HepG2 (cell line): ENCODE measurements at regions not wholly inside any gene's neighbourhood (a gene's known extent, or its start where the extent isn't known, plus 50 kb on each side); places are given as distances from the start of the nearest gene placed in this dataset.

Source experiments
- ATAC-seq: fragments of 200-7000 bp; cut with Tn5 transposase; 3 replicates; pipeline ENCODE4 v1.9.1; 2020; ENCODE audit warnings: mild to moderate bottlenecking, moderate library complexity
- BruUV-seq: library from RNA; stranded (reverse); fragments of 400-500 nt; replicated peaks from 2 replicates; lab custom pipeline; 2021; lab: Mats Ljungman, UMichigan
- CTCF ChIA-PET: fragments of 300-600 bp; formaldehyde crosslinking; extraction: SDS; loops from one replicate; lab custom pipeline; 2021; ENCODE audit warnings: low total read pairs, inconsistent platforms, low intra/inter-chr PET ratio; lab: Yijun Ruan, JAX
- POLR2A ChIA-PET: fragments of 350-600 bp; sonication (Branson Sonifier 250); formaldehyde crosslinking; loops from one replicate; lab custom pipeline; 2020; ENCODE audit warnings: antibody characterized with exemption, inconsistent platforms; lab: Yijun Ruan, JAX
- DNase-seq: peaks from one replicate; pipeline ENCODE4 v3.0.0-alpha.2; 2015; ENCODE audit warnings: low spot score
- FAIRE-seq: peaks from 3 replicates; lab custom pipeline; 2011; peaks lifted over from hg19 to GRCh38; lab: Jason Lieb, UNC
- H2AFZ ChIP-seq: one replicate; pipeline ENCODE4 v1.6.1; 2011; ENCODE audit warnings: low read length, inconsistent platforms
- H3K27ac ChIP-seq: fragments of 300-600 bp; 3 replicates; pipeline ENCODE4 v1.8.0; 2011; ENCODE audit warnings: mixed run types, mild to moderate bottlenecking, mixed read lengths, low read length, inconsistent platforms; ENCODE audit not compliant: insufficient read depth; ENCODE audit errors: extremely low read length
- H3K27me3 ChIP-seq, 2 experiments: fragments of 200-600 bp in 1 of 2; 2 replicates in 1 of 2; 3 replicates in 1 of 2; pipeline versions ENCODE4 v1.6.0 to v1.8.0; 2011; ENCODE audit warnings: low read length in 2 of 2, mild to moderate bottlenecking in 2 of 2, moderate library complexity in 2 of 2, inconsistent platforms in 1 of 2; ENCODE audit not compliant: insufficient read depth in 2 of 2, control insufficient read depth in 1 of 2
- H3K36me3 ChIP-seq, 2 experiments: fragments of 200-600 bp in 1 of 2; replicated peaks in 1 of 2; 2 replicates in 1 of 2; 3 replicates in 1 of 2; pipeline versions ENCODE4 v1.5.1 to v1.8.0; 2011; ENCODE audit warnings: low read length in 2 of 2, inconsistent platforms in 1 of 2; ENCODE audit not compliant: insufficient read depth in 2 of 2, control insufficient read depth in 1 of 2
- H3K4me1 ChIP-seq: 2 replicates; pipeline ENCODE4 v1.5.1; 2012; ENCODE audit warnings: low read length, inconsistent platforms; ENCODE audit not compliant: insufficient read depth
- H3K4me2 ChIP-seq: 2 replicates; pipeline ENCODE4 v1.6.0; 2011; ENCODE audit warnings: low read depth, low read length, inconsistent platforms
- H3K4me3 ChIP-seq, 3 experiments: fragments of 200-600 bp in 1 of 3; sonication (generic), shearing (Covaris generic) in 1 of 3; replicated peaks in 1 of 3; 2 replicates each; pipeline ENCODE4 v1.5.1; 2011 to 2016; ENCODE audit warnings: low read length in 3 of 3, inconsistent platforms in 2 of 3, low read depth in 2 of 3, mild to moderate bottlenecking in 2 of 3, control low read depth in 1 of 3, mixed read lengths in 1 of 3; ENCODE audit not compliant: insufficient read depth in 1 of 3
- H3K79me2 ChIP-seq: one replicate; pipeline ENCODE4 v1.6.1; 2011; ENCODE audit warnings: low read length, inconsistent platforms; ENCODE audit not compliant: insufficient read depth
- H3K9ac ChIP-seq: 2 replicates; pipeline ENCODE4 v1.6.0; 2011; ENCODE audit warnings: mild to moderate bottlenecking, low read depth, low read length, inconsistent platforms; ENCODE audit not compliant: insufficient read depth
- H3K9me3 ChIP-seq: 2 replicates; pipeline ENCODE4 v1.5.1; 2012; ENCODE audit warnings: mild to moderate bottlenecking, low read length
- H4K20me1 ChIP-seq: 2 replicates; pipeline ENCODE4 v1.6.0; 2011; ENCODE audit warnings: inconsistent platforms, mild to moderate bottlenecking, low read length, moderate library complexity; ENCODE audit not compliant: insufficient read depth
- CCAR2 ChIP-seq: fragments of 200-400 bp; formaldehyde crosslinking; optimal IDR thresholded peaks from 2 replicates; pipeline ENCODE3; 2018; ENCODE audit warnings: low read depth, mild to moderate bottlenecking, low read length, moderate library complexity
- CREB1 ChIP-seq, 2 experiments: fragments of 450-650 bp in 1 of 2; IDR thresholded peaks; 2 replicates each; pipeline ENCODE4 v1.6.1; 2016 to 2017; ENCODE audit warnings: control low read depth in 1 of 2, mild to moderate bottlenecking in 1 of 2, missing compliant biosample characterization in 1 of 2, missing genetic modification characterization in 1 of 2
- KDM4B ChIP-seq: sonication (generic); formaldehyde crosslinking; IDR thresholded peaks from 2 replicates; pipeline ENCODE4 v1.4.0; 2020; ENCODE audit warnings: missing genetic modification reagents
- MED8 ChIP-seq: sonication (generic); formaldehyde crosslinking; IDR thresholded peaks from 2 replicates; pipeline ENCODE4 v1.8.1; 2023; ENCODE audit warnings: mild to moderate bottlenecking, missing genetic modification reagents; ENCODE audit not compliant: insufficient replicate concordance
- MTF1 ChIP-seq: sonication (generic); formaldehyde crosslinking; IDR thresholded peaks from 2 replicates; pipeline ENCODE4 v1.5.0; 2020; ENCODE audit warnings: missing genetic modification reagents
- MXD1 ChIP-seq: sonication (generic); formaldehyde crosslinking; IDR thresholded peaks from 2 replicates; pipeline ENCODE4 v1.4.0; 2020; ENCODE audit warnings: mild to moderate bottlenecking, missing genetic modification reagents
- NR2F2 ChIP-seq: IDR thresholded peaks from 2 replicates; pipeline ENCODE4 v1.6.1; 2012; ENCODE audit warnings: low read depth, inconsistent platforms, borderline replicate concordance
- PRMT3 ChIP-seq: sonication (generic); formaldehyde crosslinking; IDR thresholded peaks from 2 replicates; pipeline ENCODE4 v1.8.1; 2022; ENCODE audit warnings: low read depth, mild to moderate bottlenecking, moderate library complexity, missing genetic modification reagents, borderline replicate concordance
- RELA ChIP-seq: sonication (generic); formaldehyde crosslinking; IDR thresholded peaks from 2 replicates; pipeline ENCODE4 v1.4.0; 2020; ENCODE audit warnings: missing genetic modification reagents
- SNAPC5 ChIP-seq: sonication (generic); formaldehyde crosslinking; IDR thresholded peaks from 2 replicates; pipeline ENCODE4 v1.8.1; 2023; ENCODE audit warnings: mild to moderate bottlenecking, missing genetic modification reagents, borderline replicate concordance
- SRSF1 ChIP-seq: fragments of 200-400 bp; formaldehyde crosslinking; optimal IDR thresholded peaks from 2 replicates; pipeline ENCODE3; 2017; ENCODE audit warnings: mild to moderate bottlenecking, low read depth, low read length, moderate library complexity
- STAT5B ChIP-seq: sonication (generic); formaldehyde crosslinking; IDR thresholded peaks from 2 replicates; pipeline ENCODE4 v1.4.0; 2020; ENCODE audit warnings: missing genetic modification reagents
- TFE3 ChIP-seq: IDR thresholded peaks from 2 replicates; pipeline ENCODE4 v1.6.1; 2016
- ZNF296 ChIP-seq: sonication (generic); formaldehyde crosslinking; conservative IDR thresholded peaks from 2 replicates; pipeline ENCODE4 v1.5.0; 2020; ENCODE audit warnings: mild to moderate bottlenecking, missing genetic modification reagents
- ZSCAN29 ChIP-seq: sonication (generic); formaldehyde crosslinking; conservative IDR thresholded peaks from 2 replicates; pipeline ENCODE4 v1.4.0; 2020; ENCODE audit warnings: mild to moderate bottlenecking, missing genetic modification reagents
- WGBS: methylation state at CpG from one replicate; pipeline ENCODE4 v1.1.6; 2017; ENCODE audit warnings: low lambda C conversion rate; 5-methylcytosine and 5-hydroxymethylcytosine counted together
- in situ Hi-C: cut with HindIII; loops from 2 replicates; pipeline ENCODE4 v1.10.0; 2017; ENCODE audit warnings: low pct_unique_long_range_greater_than_20kb; ENCODE audit not compliant: extremely low pct_ligation_motif_present
- intact Hi-C: fragments of 100-400 bp; cut with micrococcal nuclease; formaldehyde crosslinking; loops from one replicate; pipeline ENCODE4 v1.10.0; 2022; ENCODE audit not compliant: unreplicated experiment

- Histone ChIP-seq H3K9ac (no peak overlapping the region), H3K27ac (no peak overlapping the region), H4K20me1 (no peaks in the 10 kb centered on the region), H3K4me3 (no peak overlapping the region), H3K27me3 (no peaks in the 10 kb centered on the region), H3K36me3 (no peaks in the 10 kb centered on the region), H3K9me3 (peaks cover 54% of the 10 kb centered on the region), H2AFZ (no peak overlapping the region), H3K4me2 (no peak overlapping the region), H3K4me1 (no peaks in the 10 kb centered on the region), H3K79me2 (no peaks in the 10 kb centered on the region)
- intact Hi-C loops (no loop called here), in situ Hi-C loops (no loop called here)
- BruUV-seq, result no TSS peak
- no peak for TF ChIP-seq CCAR2
- DNase-seq (no peak), ATAC-seq (no peak), FAIRE-seq (no peak)
- ChIA-PET POLR2A (no interaction called here), CTCF (no interaction called here)
These were observed 127.3 kb upstream of the APP start for GRCh38 chr21:26297851-26298250.

GRCh38 chr21:26293141-26293946 lies 122.8 kb upstream of the APP start:
- Histone ChIP-seq H3K4me1 (no peaks in the 10 kb centered on the region), H3K9me3 (peaks cover 45% of the 10 kb centered on the region), H3K79me2 (no peaks in the 10 kb centered on the region), H3K4me2 (no peak overlapping the region), H3K4me3 (no peak overlapping the region), H4K20me1 (no peaks in the 10 kb centered on the region), H3K9ac (no peak overlapping the region), H2AFZ (no peak overlapping the region), H3K36me3 (no peaks in the 10 kb centered on the region), H3K27me3 (no peaks in the 10 kb centered on the region), H3K27ac (no peak overlapping the region)
- WGBS, result 0% methylated on average over 3 of the region's 3 CpGs
- no TSS peak for BruUV-seq
- CTCF ChIA-PET, result no interaction called here
- POLR2A ChIA-PET, result no interaction called here
- intact Hi-C loops (no loop called here), in situ Hi-C loops (no loop called here)
- DNase-seq (no peak), ATAC-seq (no peak), FAIRE-seq (no peak)
- TF ChIP-seq MXD1 (no peak), CREB1 (IDR thresholded peaks at IDR 0.05) (no peak), CREB1 (CRISPR knock-in tag; IDR thresholded peaks at IDR 0.05) (no peak), TFE3 (no peak), ZNF296 (CRISPR knock-in tag) (no peak), NR2F2 (no peak), ZSCAN29 (CRISPR knock-in tag) (no peak), RELA (CRISPR knock-in tag) (no peak), KDM4B (CRISPR knock-in tag) (no peak), STAT5B (CRISPR knock-in tag) (no peak), SRSF1 (no peak), MED8 (CRISPR knock-in tag) (no peak), SNAPC5 (CRISPR knock-in tag) (no peak), MTF1 (CRISPR knock-in tag) (no peak), PRMT3 (no peak)
